Femur (tissue), 1 donor: ENCODE measurements at regions not wholly inside any gene's neighbourhood (a gene's known extent, or its start where the extent isn't known, plus 50 kb on each side); places are given as distances from the start of the nearest gene placed in this dataset.

Source experiments
- DNase-seq: peaks from one replicate; pipeline ENCODE4 v3.0.0-alpha.2; 2017

DNA sequence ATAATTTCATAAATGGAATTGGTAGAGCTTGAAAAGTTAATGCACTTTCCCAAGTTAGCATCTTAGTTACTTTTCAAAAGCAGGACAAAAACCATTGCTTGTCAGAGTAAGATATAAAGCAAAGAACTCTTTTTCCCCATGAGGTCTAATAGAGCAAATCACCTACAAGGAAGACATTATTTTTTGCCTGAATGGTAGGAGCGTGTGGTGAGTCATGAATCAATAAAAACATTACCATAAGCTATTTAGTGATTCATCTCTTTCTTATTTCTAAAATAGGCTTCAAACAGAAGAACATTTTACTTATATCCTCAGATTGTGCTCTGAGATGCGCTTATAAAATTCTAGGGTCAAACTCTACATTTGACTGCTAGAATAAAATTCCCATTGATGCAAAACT is 109.4 kb upstream of the GPRIN3 start:
- DNase-seq, result no peak

DNA sequence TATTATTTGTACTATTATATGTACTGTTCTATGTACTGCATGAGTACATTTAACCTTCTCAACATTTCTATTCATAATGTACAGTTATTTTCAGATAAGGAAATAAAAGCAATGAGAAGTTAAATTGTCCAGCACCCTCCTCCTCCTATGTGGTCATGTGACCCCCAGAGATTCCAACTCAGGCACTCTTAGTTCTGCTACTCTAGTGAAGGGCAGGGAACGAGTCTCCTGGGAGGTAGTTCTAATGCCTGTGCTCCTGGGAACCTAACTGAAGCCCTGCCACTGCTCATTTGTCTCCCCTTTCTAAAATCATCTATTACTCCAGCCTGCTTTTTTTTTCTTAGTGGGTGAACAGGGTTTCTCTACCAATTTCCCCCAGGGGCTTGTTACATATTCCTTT is 105.9 kb upstream of the GPRIN3 start:
- DNase-seq, result no peak

DNA sequence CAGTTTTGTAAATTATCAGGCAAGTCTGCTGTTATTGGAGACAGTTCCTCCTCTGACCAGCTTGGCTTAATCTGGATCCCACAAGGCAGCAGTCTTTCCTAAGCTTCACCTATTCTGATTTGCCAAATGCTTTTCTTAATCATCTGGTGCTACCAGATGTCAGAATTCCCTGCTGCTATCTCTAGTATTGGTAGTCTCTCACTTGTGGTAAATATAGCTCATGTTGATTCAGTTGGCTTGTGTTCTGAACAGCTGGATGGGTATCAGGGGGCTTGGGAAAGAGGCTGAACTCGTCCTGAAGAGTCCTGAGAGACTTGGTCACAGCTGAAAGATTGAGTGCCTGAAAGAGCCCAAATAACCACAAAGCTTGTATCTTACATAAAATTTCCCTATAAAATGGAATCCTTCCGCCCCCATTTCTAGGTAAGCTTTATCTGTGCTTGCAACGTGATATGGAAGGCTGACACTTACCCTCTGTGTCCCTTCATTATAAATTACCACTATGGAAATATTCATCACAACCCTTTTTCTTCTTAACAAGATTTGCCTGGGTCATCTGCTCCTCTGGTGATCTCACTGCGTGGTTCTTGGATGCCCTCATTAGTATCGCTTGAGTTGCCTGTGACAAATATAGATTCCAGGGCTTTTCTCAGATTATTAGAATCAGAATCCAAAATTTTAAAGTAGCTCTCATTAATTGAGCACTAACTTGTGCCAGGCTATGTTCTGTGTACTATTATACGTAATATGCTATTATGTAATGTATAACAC is 104.1 kb upstream of the GPRIN3 start:
- peak; percentile 32 for DNase-seq

DNA sequence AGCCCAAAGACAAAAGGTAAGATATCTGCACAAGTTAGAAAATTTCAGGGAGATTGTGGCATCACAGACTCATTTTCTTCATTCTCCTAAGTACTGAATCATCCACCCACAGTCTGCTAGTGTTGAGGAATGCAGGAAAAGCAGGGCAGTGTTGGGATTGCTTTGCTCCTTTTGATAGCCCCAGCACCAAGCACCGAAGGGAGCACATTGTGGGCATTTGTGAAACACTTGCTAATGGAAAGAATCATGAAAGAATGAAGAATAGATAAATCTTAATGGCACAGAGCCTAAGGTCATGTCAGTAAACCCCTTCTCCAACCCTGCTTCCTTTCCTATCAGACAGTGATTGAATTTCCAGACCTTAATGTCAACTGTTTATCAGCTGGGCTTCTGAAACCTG is 103.1 kb upstream of the GPRIN3 start:
- no peak for DNase-seq

DNA sequence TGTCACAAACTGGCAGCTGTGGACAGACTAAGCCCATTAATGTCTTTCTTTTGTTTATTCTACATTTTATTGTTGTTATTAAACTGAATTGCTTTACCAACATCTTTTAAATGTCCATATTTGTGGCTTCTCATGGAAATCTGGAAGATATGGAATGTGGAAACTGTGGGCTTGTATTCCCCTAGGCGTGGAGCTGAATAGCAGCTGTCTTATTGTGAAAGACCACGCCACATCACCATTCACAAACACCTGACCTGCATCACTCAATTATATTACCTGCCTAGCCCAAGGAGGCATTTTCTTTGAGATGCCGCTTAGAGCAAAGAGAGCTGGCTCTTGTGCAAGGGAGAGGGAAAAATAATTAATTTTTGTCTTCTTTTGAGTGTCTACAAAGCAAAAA is 96.9 kb upstream of the GPRIN3 start:
- DNase-seq, result no peak

DNA sequence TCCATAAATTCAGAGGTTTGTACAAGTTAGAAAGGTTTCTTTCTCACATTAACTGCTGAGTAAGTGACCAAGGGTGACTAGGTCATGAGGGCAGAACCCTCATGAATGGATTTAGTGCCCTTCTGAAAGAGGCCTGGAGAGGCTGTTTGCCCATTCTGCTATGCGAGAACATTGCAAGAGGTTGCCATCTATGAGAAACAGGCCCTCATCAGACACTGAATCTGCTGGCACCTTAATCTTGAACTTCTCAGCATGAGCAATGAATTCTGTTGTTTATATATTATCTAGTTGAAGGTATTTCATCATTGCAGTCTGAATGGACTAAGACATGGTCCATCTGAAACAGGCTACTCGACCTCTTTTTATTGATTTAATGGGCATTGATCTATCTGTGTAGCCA is 96.2 kb upstream of the GPRIN3 start:
- no peak for DNase-seq

DNA sequence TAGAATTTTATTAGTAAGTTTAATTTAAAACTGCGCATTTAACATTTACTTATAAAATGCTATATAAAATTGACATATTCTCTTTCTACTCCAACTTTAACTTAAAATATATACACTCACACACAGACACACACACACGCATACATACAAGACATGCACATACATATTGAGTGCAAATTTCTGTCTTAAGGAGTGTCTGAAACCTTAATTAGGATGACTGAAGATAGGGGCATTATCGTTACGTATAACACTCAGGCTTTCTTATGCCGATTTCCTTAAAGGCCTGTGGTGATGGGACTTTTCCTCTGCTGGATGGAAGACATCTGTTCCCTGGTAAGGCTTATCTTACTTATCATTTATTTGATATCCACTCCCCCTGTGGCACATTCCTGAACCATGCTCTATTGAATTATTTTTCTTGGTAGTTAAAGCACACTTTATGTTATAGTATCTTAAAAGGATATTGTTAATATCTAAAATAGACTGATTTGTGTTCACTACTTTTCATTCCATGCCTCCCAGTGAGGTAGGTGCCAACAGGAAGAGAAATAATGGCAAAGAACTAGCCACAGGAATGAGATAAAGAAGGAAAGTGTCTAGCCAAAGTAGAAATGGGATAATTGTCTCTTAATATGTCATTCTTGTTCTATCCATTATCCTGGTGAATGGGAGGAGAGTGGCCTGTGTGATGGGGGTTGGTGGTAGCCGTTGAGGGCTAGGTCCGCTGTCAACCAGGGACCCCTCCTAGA is 92.9 kb upstream of the GPRIN3 start:
- no peak for DNase-seq

DNA sequence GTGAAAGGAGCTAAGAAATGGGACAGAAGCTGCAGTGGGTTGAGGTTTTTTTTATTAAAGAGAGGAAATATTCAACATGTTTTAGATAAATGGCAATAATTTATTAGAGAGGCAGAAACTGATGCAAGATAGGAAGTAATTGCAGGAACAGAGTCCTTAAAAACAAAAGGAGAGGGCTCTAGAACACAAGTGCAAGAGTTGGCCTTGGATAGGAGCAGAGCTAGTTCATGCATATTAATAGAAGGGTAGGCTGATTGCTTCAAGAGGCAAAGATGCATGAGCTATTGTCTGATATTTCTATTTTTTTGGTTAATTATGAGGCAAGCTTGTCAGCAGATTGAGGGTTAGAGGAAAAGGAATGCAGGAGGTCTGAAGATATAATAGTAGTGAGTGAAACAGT is 91.0 kb upstream of the GPRIN3 start:
- no peak for DNase-seq

DNA sequence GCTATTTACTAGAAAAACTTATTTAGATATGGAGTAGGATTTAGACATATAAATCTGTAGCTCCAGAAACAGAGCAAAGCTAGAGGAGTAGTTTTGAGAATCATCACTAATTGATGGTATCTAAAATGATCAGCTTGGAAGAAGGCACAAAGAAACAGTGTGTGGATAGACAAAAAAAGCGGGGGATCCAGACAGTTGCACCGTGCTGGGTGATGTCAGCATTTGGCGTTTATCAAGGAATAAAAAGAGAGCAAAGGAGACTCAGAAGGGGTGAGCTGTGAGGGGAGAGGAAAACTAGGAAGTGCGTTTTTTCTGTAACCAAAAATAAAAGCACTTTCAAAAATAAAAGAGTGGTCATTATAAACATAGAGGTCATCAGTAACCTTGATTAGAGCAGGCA is 90.5 kb upstream of the GPRIN3 start:
- no peak for DNase-seq

DNA sequence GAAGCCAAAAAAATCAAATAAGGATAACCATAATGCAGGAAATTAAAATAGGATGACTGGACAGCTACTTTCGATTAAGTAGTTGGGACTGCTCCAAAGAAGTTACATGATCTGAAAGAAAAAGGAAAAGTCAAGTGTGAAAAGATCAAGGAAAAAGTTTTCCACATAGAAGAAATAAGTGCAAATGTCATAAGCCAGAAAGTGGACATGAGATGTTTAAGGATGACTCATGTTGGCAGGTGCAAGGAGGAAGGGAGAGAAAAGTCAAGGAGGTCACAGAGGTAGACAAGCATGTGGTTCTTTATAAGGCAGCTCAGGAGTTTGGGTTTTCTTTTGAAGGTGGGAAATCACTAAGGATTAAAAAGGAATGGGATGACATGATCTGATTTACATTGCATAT is 89.8 kb upstream of the GPRIN3 start:
- DNase-seq, result no peak

DNA sequence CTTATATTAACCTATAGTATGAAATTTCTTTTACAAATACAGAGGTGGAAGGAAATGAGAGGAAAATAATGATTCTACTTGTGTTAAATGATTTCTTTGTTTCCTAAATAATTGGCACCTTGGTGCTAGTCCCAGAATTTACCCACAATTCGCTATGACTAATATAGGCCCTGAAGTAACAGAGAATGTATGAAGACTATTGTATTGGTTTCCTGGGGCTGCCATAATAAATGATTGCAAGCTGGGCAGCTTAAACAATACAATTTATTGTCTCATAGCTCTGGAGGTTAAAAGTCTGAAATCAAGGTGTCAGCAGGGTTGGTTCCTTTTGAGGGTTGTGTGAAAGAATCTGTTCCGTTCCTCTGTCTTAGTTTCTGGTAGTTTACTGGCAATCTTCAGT is 74.8 kb upstream of the GPRIN3 start:
- DNase-seq, result no peak

DNA sequence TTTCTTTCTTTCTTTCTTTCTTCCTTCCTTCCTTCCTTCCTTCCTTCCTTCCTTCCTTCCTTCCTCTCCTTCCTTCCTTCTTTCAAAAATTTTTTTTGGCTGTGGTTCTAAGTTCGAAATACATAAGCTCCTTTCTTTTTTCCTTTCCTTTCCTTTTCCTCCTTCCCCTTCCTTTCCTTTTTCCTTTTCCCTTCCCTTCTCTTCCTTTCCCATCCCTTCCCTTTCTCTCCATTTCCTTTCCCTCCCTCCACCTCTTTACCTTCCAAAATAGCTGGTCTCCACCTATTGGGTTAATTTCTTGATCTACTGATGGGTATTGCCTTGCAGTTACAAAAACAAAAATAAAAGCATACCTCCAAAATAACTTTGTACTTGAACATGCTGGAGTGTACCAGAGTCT is 73.4 kb upstream of the GPRIN3 start:
- DNase-seq, result no peak

DNA sequence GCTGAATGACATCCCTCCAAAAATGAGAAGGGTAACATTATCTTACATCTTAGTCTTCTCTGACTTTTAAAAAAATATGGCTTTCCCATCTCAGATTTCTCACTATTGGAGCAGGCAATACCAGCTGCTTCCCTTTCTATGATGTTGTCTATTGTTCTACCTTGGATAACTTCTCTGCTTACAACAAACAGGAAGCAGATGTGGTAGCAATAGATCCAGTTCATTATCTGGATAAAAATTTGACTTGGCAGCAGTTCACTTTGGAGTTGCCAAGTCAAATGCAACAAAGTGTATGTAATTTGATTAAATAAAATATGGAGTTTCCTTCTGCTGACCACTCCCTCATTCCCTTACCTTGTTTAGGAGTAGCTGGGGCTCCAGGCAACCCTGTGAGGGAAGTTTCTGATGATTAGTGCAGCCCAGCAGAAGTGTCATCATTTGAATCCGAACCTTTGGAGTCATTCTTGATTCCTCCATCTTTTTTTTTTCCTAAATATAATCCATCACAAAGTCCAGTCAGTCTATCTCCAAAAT is 72.0 kb upstream of the GPRIN3 start:
- DNase-seq, result no peak

DNA sequence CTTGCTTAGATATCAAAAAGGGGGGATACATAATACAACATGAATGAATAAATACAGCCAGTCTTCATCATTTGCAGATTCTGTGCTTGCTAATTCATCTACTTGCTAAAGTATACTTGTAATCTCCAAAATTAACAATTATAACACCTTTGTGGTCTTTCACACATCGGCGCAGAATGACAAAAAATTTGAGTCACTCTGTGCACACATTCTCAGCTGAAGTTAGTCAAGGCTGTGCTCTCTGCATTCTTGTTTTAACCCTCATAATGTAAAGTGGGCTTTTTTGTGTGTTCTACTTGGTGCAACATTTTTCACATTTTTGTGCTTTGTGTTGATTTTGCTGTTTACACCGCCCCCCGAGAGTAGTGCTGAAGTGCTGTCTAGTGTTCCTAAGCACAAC is 65.8 kb upstream of the GPRIN3 start:
- DNase-seq, result no peak

DNA sequence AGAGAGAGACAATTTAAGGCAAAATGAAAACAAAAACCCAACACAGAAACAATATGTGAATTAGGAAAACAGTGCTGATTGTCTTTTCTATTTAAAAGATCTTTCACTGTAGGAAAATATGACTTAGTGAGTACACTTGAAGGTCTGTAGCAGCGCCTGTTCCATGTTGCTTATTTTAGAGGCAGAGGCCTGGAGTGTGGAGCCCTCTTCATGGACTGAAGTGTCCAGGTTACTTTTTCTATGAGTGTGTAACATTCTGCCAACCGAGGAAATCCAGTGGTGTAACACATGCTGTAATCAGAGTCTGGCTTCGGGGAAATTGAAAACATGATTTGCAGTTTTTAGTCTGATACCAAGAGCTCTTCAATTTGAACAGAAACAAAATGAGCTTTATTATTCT is 64.0 kb upstream of the GPRIN3 start:
- no peak for DNase-seq

DNA sequence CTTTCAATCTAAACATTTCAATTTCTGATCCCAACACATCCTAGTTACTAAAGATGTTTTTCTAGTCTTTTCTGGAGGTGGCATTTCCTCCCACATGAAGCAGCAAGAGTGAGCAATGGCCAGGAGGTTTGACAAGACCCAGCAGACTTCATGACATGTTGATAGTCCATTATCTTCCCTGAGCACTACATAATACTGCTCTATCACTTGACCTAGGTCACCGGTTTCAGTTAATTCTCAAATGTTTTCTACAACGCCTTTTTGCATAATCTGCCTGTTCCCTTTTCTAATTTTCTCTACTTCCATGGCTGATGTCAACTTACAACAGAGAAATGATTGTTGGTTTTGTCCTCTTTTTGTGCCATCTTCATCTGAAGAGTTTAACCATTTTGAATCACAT is 62.0 kb upstream of the GPRIN3 start:
- no peak for DNase-seq

DNA sequence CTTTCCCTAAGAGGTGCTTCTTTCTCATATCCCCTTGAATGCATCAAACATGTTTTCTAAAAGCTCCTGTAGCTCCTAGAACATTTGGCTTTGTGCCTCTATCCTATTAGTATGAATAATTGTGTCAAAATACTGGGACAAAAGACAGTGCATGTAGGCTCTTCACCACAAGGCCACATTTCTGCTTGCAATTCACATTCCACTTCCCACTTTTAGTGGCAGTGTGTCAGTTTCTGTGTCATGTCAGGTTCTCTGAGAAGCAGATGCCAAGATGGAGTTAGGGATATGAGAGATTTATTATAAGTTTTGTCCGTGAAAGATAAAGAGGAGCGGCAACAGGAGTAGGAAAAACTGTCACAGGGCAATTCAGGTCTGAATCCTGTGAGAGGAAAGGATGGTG is 61.3 kb upstream of the GPRIN3 start:
- DNase-seq, result no peak

DNA sequence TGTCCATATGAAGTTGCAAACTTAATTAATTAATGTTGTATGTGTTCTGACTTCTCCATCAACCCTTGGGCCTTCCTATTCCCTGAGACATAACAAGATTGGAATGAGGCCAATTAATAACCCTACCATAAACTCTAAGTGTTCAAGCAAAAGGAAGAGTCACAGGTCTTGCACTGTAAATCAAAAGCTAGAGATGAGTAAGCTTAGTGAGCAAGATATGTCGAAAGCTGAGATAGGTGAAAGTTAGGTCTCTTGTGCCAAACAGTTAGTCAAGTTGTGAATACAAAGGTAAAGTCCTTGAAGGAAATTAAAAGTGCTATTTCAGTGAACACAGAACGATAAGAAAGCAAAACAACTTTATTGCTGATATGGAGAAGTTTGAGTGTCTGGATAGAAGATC is 58.2 kb upstream of the GPRIN3 start:
- DNase-seq, result no peak

DNA sequence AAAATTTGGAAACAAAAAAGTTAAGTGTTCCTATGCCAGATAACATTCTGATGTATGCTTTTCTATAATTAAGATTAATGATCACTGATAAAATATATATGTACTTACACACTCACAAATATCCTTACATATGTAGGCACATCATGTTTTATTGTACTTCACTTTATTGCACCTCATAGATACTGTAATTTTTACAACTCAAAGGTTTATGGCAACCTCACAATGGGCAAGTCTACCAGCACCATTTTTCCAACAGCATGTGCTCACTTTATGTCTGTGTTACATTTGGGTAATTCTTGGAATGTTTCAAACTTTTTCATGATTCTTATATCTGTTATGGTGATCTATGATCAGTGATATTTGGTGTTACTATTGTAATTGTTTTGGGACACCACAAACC is 57.8 kb upstream of the GPRIN3 start:
- DNase-seq, result no peak

DNA sequence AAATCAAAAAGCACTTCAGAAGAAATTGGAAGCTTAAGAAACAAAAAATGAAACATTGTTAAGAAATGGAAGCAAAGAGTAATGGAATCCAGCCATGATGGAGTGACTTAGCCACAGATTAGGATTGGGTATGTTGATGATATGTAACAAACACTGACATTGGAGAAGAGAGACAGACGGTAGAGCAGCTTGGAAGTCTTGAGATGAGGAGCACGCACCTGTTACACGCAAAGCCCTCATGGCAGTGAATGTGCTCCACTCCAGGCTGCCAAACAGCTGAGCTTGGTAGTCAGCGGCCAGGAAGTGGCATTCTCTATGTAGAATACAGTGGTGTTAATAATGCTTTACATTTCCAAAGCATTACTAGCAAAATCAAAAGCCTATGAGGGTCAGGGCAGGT is 56.9 kb upstream of the GPRIN3 start:
- DNase-seq, result no peak

DNA sequence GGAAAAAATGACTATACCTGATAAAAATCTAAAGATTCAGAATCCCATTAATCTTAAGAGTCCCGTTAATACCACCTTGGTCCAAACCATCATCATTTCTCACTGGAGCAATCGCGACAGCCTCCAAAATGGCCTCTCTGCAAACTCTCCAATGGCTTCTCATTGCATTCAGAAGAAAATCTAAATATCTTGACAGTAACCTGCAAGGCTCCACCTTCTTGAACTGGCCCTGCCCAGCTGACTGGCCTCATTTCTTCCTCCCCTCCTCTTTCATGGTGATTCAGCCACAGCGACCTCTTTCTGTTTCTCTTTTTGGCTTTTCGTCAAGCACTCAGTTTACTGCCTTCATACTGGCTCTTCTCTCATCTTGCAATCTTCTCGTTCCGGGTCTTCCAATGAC is 56.2 kb upstream of the GPRIN3 start:
- no peak for DNase-seq

DNA sequence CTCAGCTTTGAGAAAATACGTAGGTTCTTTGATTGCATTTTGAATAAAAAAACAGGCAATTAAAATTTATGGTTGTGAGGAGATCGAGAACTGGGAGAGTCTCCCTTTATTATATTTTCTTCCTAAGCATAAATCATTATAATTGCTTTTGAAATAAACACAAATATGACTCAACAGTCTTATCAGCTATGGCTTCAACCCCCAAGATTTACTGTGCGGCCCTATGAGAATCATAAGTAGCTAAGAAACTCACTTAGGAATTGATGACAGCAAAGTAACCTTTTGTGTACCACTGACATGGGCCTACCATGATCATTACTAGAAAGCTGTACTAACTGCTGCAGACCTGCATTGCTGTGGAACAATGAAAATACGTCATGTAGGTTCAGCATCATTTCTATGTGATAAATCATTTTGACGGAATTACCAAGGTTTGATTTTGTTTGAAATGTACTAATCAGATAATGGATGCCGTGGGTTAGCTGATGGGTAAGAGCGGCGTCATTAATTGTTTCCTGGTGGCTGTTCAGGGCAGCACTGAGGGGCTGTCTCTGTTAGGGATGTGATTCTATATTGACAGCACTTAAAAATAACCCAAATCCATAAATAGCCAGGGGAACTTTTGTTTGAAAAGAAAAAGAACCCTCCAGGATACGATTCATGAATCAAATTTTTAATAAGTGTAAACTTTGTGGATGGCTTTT is 51.5 kb upstream of the GPRIN3 start:
- no peak for DNase-seq

DNA sequence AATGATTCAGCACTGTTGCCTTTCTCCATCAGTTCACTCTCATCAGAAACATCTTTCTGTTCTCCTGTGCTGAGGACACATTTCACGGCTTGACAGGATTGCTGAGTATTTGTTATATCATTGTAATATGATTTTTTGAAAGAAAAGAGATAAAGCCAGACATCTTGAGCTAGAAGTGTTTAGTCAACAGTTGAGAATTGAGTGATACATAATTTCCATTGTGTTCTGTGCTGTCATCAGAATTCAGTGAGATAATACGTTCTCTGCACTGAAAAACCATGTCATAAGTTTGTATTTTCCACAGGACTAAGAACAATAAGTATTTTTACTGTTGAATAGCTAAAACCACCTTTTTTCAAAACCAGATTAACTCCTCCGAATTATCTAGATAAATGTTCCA is 50.2 kb upstream of the GPRIN3 start:
- no peak for DNase-seq
